ENCODE measurements at regions not wholly inside any gene's neighbourhood (a gene's known extent, or its start where the extent isn't known, plus 50 kb on each side); places are given as distances from the start of the nearest gene placed in this dataset.

DNA sequence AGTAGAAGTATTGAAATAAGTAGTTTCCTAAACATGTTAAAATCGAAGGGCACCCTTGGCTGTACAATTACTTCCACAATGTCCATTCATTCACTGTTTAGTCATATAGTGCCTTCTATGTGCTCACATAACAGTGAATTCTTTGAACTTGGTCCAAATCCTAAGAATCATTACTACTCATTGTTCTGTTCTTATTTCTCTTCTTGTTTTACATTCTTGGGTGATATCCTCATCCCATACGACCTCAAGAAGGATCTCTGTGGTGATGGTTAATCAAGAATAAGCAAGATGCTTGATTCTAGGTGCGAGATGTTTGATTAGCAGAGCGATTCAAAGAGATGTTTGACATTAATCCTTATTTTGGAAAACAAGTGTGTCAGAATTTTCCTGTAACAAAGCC lies 667.4 kb upstream of the ZP4 start:
- TF ChIP-seq, protein P1, sequence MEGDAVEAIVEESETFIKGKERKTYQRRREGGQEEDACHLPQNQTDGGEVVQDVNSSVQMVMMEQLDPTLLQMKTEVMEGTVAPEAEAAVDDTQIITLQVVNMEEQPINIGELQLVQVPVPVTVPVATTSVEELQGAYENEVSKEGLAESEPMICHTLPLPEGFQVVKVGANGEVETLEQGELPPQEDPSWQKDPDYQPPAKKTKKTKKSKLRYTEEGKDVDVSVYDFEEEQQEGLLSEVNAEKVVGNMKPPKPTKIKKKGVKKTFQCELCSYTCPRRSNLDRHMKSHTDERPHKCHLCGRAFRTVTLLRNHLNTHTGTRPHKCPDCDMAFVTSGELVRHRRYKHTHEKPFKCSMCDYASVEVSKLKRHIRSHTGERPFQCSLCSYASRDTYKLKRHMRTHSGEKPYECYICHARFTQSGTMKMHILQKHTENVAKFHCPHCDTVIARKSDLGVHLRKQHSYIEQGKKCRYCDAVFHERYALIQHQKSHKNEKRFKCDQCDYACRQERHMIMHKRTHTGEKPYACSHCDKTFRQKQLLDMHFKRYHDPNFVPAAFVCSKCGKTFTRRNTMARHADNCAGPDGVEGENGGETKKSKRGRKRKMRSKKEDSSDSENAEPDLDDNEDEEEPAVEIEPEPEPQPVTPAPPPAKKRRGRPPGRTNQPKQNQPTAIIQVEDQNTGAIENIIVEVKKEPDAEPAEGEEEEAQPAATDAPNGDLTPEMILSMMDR (IDR thresholded peaks at IDR 0.05; ENCODE audit: borderline replicate concordance, extremely low read depth, low read length, poor library complexity, severe bottlenecking), result no peak
- TF ChIP-seq EZH2 (IDR thresholded peaks at IDR 0.05; ENCODE audit: borderline replicate concordance, low read depth, low read length, severe bottlenecking), result no peak

Data from DND-41 (cell line).